Hepatocyte (in vitro differentiated cells): ENCODE measurements at regions not wholly inside any gene's neighbourhood (a gene's known extent, or its start where the extent isn't known, plus 50 kb on each side); places are given as distances from the start of the nearest gene placed in this dataset.

Source experiments
- EZH2 ChIP-seq: fragments of 200-600 bp; sonication (generic); IDR thresholded peaks from 2 replicates; pipeline ENCODE4 v1.6.1; 2016; ENCODE audit warnings: antibody characterized with exemption, mild to moderate bottlenecking, borderline replicate concordance
- EZH2phosphoT487 ChIP-seq: fragments of 200-600 bp; sonication (generic); IDR thresholded peaks from one replicate; pipeline ENCODE4 v1.6.1; 2018; ENCODE audit warnings: antibody characterized with exemption, mild to moderate bottlenecking, low read depth, moderate library complexity; ENCODE audit not compliant: unreplicated experiment, severe bottlenecking
- TF ChIP-seq, protein P1 (sequence below): fragments of 200-600 bp; sonication (generic); IDR thresholded peaks from 2 replicates; pipeline ENCODE4 v1.5.1; 2016; ENCODE audit warnings: antibody characterized with exemption, mild to moderate bottlenecking; ENCODE audit not compliant: poor library complexity

DNA sequence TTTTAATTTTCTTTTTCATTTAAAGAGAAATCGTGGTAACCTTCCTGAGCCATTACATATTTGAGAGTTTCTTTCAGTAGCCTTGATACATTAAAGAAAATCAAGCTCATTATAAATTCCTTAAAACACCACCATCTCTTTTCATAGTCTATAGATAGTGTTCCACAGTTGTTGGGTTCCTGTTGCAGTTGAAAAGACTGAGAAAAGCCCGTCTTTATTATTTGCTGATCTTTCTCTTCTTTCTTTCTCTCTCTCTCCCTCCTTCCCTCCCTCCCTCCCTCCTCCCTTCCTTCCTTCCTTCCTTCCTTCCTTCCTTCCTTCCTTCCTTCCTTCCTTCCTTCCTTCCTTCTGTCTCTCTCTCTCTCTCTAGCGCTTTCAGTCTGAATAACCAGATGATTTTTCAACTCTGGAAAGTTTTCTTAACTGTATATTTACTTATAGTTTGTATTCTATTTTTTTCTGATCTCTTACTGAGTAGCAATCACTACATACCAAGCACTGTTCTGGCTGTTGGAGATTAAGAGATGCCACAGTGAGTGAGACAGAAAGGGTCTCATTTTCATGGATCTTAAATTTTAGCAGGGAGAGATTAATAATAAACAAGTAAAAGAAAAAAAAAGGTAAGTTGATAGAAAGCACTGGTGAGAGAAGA, 157.5 kb downstream of the TINAG start:
- TF ChIP-seq, protein P1, sequence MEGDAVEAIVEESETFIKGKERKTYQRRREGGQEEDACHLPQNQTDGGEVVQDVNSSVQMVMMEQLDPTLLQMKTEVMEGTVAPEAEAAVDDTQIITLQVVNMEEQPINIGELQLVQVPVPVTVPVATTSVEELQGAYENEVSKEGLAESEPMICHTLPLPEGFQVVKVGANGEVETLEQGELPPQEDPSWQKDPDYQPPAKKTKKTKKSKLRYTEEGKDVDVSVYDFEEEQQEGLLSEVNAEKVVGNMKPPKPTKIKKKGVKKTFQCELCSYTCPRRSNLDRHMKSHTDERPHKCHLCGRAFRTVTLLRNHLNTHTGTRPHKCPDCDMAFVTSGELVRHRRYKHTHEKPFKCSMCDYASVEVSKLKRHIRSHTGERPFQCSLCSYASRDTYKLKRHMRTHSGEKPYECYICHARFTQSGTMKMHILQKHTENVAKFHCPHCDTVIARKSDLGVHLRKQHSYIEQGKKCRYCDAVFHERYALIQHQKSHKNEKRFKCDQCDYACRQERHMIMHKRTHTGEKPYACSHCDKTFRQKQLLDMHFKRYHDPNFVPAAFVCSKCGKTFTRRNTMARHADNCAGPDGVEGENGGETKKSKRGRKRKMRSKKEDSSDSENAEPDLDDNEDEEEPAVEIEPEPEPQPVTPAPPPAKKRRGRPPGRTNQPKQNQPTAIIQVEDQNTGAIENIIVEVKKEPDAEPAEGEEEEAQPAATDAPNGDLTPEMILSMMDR = no peak
- no peak for TF ChIP-seq EZH2
- no peak for TF ChIP-seq EZH2phosphoT487
